Left lobe of liver (tissue), 2 donors: ENCODE measurements at regions not wholly inside any gene's neighbourhood (a gene's known extent, or its start where the extent isn't known, plus 50 kb on each side); places are given as distances from the start of the nearest gene placed in this dataset.
A peak's percentile ranks its signal among the peaks of the same experiment; 100 is the strongest.

ENCODE experiments used
- ATAC-seq: fragments of 200-7000 bp; cut with Tn5 transposase; one replicate; pipeline ENCODE4 v1.9.1; 2020; ENCODE audit warnings: mild to moderate bottlenecking, moderate library complexity
- DNase-seq: peaks from one replicate; pipeline ENCODE4 v3.0.0-alpha.2; 2020; ENCODE audit warnings: low spot score
- donor health status: DM: no; HTN: no; CAD: no; lungs with moderate emphysema.
- donor health status: DM: no; HTN: yes; CAD: no.

DNA sequence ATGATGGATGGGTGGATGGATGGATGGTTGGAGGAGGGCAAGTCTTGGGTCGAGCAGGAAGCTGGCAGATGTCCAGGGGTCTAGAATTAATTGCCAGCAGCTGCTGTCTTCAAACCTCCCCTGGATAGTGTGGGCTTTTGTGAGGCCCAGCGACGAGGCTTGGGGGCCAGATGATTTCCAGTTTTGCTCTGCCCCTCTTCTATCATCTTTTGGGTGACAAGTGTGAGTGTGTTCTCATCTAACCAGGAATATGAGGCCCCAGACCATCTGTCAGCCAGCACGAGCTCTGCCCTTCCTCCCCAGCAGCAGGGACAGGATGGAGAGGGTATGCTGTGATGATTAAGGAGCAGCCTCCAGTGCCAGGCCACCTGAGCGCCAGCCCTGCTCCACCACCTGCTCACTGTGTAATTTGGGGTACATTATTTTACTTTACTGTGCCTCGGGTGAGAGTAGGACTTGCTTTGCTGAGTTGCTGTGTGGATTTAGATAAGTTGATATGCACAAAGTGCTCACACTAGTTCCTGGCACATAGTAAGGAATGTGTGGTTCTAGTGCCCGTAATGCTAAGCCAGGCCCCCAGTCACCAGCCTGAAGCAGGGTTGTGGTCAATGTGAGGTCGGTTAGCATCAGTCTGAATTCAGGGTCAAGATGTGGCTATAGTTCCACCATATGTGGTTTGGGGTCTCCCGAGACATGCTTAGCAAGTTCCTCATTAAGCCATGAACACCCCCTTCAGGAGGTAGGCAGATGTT, 251.1 kb downstream of the CYP26B1 start:
- ATAC-seq, result no peak
- no peak for DNase-seq

DNA sequence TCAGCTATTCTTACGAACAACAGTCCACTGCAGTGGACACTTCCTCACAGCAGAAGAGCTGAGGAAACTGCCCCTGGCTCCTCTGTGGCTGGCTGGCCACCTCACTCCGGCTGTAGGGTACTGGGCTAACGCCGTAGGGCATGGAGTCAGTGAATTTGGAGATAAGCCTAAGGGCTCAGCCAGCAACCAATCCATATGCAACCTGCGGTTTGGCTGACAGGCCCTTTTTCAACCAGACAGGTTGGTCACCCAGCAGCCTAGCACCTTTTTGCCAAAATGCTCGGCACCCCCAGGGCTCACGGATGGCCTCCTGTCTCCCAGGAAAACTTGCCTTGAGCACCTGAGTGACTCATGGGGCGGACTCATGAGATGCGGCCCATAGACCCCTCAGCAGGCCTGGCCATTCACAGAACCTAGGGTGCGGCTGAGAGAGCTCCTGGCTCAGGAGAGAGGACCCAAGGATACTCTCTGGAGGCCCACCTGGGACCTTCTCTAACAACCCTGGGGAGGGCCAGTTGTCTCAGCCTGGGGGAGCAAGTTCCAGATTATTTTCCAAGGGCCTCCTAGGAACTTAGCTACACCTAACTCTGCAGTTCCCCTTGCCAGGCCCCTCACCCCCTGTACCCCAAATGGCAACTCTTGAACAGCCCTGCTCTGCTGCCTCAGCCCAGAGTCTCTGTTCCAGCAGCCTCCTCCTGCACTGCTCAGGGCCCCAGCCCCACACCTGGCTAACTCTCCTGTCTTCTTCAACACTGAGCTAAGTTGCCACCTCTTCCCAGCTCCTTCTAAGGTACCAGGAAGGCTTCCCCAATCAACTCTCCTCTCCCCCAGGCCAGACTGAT, 252.1 kb downstream of the CYP26B1 start:
- ATAC-seq (no peak), DNase-seq (no peak)

DNA sequence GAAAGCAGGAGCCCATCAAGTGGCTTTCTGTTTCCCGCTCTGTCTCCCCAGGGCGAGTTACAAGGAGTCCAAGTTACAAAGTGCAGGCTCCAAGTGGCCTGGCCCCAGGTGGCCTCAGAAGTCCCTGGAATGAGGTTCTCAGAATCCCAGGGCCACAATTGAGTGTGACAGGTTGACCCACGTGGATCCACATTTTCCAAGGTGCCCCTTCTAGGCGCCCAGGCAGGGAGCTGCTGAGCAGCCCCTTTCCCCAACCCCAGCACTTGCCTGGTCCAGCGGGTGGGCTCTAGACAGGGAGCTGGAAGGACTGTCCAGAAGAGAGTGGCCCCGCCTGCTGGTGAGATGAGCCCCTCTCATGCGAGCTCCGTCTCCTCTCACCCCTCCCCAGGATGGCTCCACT, 253.4 kb downstream of the CYP26B1 start:
- no peak for ATAC-seq
- no peak for DNase-seq

DNA sequence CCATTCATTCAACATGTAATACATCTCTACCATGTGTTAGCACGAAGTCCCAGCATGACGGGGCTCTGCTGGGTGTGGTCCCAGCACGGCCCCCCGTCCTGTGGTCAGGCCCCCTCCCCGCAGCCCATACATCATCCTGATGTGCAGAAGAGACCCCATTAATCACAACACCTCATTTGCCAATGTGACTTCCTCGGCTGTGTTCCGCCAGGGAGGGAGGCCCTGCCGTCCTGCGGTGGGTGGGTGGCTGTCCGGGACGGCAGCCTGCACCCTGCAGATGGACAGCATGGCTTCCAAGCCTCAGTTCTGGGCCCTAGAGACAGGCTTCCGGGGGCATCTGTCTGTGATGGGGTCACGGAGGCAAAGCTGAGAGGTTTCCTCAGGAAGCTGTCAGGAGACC, 254.0 kb downstream of the CYP26B1 start:
- no peak for DNase-seq
- ATAC-seq, result no peak

- ATAC-seq (no peak), DNase-seq (no peak)
Observed at GRCh38 chr2:71892896-71893295, 254.8 kb downstream of the CYP26B1 start.

GRCh38 chr2:71892423-71892730, 255.3 kb downstream of the CYP26B1 start:
- DNase-seq (no peak), ATAC-seq (no peak)

DNA sequence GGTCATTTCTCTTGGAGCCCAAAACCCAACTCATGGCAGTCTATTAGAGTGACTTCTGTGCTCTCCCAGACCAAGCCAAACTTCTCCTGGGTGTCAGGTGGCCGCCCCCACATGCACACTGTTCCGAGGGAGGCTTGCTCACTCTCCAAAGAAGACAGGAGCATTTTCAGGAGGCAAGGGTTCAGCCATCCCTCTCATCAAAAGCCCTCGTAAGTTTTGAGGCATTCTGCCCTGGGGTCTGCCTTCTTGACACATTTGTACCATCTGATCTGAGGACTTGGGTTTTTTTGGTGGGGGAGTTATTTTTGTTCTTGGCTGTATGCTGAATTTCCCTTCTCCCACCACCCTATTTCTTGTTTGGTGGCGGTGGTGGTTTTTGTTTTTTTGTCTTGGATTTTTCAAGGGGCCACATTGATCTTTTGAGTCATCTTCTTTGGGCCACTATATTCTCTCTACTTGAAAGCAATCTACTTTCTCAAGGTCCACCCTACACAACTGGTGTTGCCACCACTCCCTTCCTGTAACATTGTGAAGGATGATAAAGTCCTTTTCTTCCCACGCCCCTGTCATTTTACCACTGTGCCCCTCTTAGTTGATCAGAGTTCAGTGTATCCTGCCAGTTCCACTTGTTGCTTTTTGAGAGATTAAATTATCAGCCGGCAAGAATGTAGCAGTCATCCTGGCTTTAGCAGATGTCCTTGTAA, 255.8 kb downstream of the CYP26B1 start:
- ATAC-seq (no peak), DNase-seq (no peak)

- no peak for DNase-seq
- no peak for ATAC-seq
Observed at GRCh38 chr2:71891155-71891554, 256.5 kb downstream of the CYP26B1 start.

GRCh38 chr2:71889759-71890684, 257.6 kb downstream of the CYP26B1 start:
- no peak for ATAC-seq
- no peak for DNase-seq

- no peak for ATAC-seq
- no peak for DNase-seq
Observed at GRCh38 chr2:71888751-71889445, 258.8 kb downstream of the CYP26B1 start.

DNA sequence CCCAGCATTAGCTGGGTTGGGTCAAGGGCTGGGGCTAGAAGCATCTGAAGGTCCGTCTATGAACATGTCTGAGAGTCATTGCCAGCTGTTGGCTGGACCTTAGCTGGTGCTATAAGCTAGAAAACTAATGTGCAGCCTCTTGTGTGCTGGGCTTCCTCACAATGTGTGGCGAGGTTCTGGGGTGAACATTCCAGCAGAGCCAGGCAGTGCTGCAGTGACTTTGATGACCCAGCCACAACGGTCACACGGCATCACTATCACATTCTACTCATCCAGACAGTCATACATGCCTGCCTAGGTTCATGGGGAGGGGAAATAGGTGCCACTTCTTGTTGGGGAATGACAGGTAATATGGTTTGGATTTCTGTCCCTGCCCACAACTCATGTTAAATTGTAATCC, 260.5 kb downstream of the CYP26B1 start:
- no peak for ATAC-seq
- DNase-seq, result no peak

- no peak for DNase-seq
- ATAC-seq, result no peak
Observed at GRCh38 chr2:71886241-71886640, 261.4 kb downstream of the CYP26B1 start.

- peak; percentile 21 for DNase-seq
- no peak for ATAC-seq
Observed at GRCh38 chr2:71884303-71885042, 263.2 kb downstream of the CYP26B1 start.

DNA sequence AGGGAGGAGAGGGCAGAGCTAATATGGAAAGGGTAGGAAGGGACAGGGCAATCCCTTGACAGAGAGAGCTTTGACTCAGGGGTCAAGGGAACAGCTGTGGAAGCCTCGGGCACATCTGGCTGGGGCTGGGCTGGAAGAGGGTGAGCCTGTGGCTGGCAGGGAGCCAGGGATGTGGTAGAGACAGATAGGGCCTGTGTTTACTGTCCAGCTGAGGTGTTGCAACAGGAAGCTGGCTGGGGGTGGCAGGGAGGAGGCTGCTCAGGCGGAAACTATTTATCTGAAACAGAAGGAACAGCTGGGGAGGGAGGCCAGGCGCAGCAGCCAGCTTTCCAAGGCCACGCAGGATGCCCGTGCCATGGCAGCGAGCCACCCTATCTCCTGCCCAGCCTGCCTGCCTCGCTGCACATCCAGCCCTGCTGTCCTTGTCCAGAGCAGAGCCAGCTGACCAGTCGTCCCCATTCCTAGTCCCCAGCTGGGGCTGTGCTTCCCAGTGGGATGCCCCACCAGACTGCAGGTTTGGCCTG, 264.7 kb downstream of the CYP26B1 start:
- ATAC-seq (peak; percentile 93), DNase-seq (peak; percentile 96)

- ATAC-seq (no peak), DNase-seq (no peak)
Observed at GRCh38 chr2:71882236-71882946, 265.3 kb downstream of the CYP26B1 start.

- DNase-seq (peak; percentile 33), ATAC-seq (no peak)
Observed at GRCh38 chr2:71880846-71881610, 266.6 kb downstream of the CYP26B1 start.

DNA sequence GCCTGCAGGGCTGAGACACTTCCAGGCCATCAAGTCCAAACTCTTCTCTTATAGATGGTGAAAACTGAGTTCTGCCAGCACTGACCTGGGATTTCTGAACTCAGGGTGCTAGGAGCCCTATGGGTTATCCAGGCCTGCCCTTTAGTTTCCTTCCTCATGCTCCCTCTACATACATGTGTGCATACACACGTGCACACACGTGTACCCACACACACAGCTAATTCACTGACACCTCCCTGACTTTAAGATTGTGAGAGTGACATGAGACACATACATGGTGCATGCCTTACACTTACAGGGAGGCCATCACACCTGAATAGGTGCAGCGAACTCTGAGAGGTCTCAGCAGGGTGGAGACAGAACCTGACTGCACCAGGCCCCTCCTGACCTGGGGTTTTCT, 267.4 kb downstream of the CYP26B1 start:
- ATAC-seq (no peak), DNase-seq (no peak)
